K562 (cell line): ENCODE measurements at regions not wholly inside any gene's neighbourhood (a gene's known extent, or its start where the extent isn't known, plus 50 kb on each side); places are given as distances from the start of the nearest gene placed in this dataset.

Source experiments
- ATAC-seq: fragments of 200-7000 bp; cut with Tn5 transposase; 3 replicates; pipeline ENCODE4 v1.9.1; 2020; ENCODE audit warnings: moderate library complexity
- BruUV-seq: library from RNA; stranded (reverse); fragments of 400-500 nt; replicated peaks from 2 replicates; lab custom pipeline; 2021; lab: Mats Ljungman, UMichigan
- CTCF ChIA-PET: fragments of 300-600 bp; formaldehyde crosslinking; extraction: SDS; loops from one replicate; lab custom pipeline; 2021; ENCODE audit warnings: low intra/inter-chr PET ratio; lab: Yijun Ruan, JAX
- POLR2A ChIA-PET: fragments of 300-600, 350-650 bp; sonication (Branson Sonifier 250); formaldehyde crosslinking; extraction: SDS; loops from one replicate; lab custom pipeline; 2021; ENCODE audit warnings: antibody characterized with exemption, inconsistent platforms; lab: Yijun Ruan, JAX
- DNase-seq, 4 experiments: peaks; one replicate each; pipeline versions ENCODE4 v3.0.0 to v3.0.0-alpha.2; 2011 to 2018; ENCODE audit warnings: low spot score in 3 of 4, mixed read lengths in 3 of 4; ENCODE audit errors: extremely low read depth in 1 of 4
- FAIRE-seq: peaks from 2 replicates; lab custom pipeline; 2011; peaks lifted over from hg19 to GRCh38; lab: Jason Lieb, UNC
- H2AFZ ChIP-seq: 2 replicates; pipeline ENCODE4 v1.6.0; 2011; ENCODE audit warnings: low read depth, low read length, control low read depth, inconsistent platforms
- H3K27ac ChIP-seq: fragments of 200-600 bp; 3 replicates; pipeline ENCODE4 v1.8.0; 2011; ENCODE audit warnings: low read depth, mild to moderate bottlenecking, control low read depth, inconsistent platforms, low read length, moderate library complexity, mixed read lengths; ENCODE audit errors: extremely low read depth
- H3K27me3 ChIP-seq, 2 experiments: fragments of 300-600 bp in 1 of 2; 2 replicates in 1 of 2; 3 replicates in 1 of 2; pipeline versions ENCODE4 v1.6.0 to v1.8.0; 2011; ENCODE audit warnings: inconsistent platforms in 2 of 2, low read length in 2 of 2, mild to moderate bottlenecking in 1 of 2, mixed read lengths in 1 of 2, moderate library complexity in 1 of 2; ENCODE audit not compliant: control insufficient read depth in 2 of 2, insufficient read depth in 2 of 2
- H3K36me3 ChIP-seq: fragments of 300-600 bp; 3 replicates; pipeline ENCODE4 v1.8.0; 2011; ENCODE audit warnings: mild to moderate bottlenecking, low read length, inconsistent platforms; ENCODE audit not compliant: control insufficient read depth, insufficient read depth
- H3K4me1 ChIP-seq, 2 experiments: fragments of 200-600 bp in 1 of 2; replicated peaks in 1 of 2; 2 replicates in 1 of 2; 3 replicates in 1 of 2; pipeline versions ENCODE4 v1.5.1 to v1.8.0; 2011; ENCODE audit warnings: inconsistent platforms in 2 of 2, low read length in 2 of 2, mild to moderate bottlenecking in 1 of 2, mixed read lengths in 1 of 2, moderate library complexity in 1 of 2; ENCODE audit not compliant: control insufficient read depth in 2 of 2, insufficient read depth in 2 of 2
- H3K4me2 ChIP-seq: 2 replicates; pipeline ENCODE4 v1.6.1; 2011; ENCODE audit warnings: low read length, control low read depth, inconsistent platforms, mixed read lengths; ENCODE audit not compliant: insufficient read depth
- H3K4me3 ChIP-seq: fragments of 200-600 bp; sonication (generic), shearing (Covaris generic); 2 replicates; pipeline ENCODE4 v1.5.1; 2016; ENCODE audit warnings: control low read depth, inconsistent platforms
- H3K79me2 ChIP-seq: fragments of 200-600 bp; 3 replicates; pipeline ENCODE4 v1.8.0; 2011; ENCODE audit warnings: low read length, inconsistent platforms; ENCODE audit not compliant: control insufficient read depth, insufficient read depth
- H3K9ac ChIP-seq, 2 experiments: 2 replicates each; pipeline versions ENCODE4 v1.6.0 to v1.6.1; 2011; ENCODE audit warnings: low read depth in 2 of 2, low read length in 2 of 2, control low read depth in 1 of 2, inconsistent platforms in 1 of 2, mild to moderate bottlenecking in 1 of 2, mixed read lengths in 1 of 2; ENCODE audit not compliant: insufficient read depth in 1 of 2
- H3K9me1 ChIP-seq: one replicate; pipeline ENCODE4 v1.6.0; 2011; ENCODE audit warnings: inconsistent platforms, mild to moderate bottlenecking, low read length, moderate library complexity; ENCODE audit not compliant: control insufficient read depth, insufficient read depth
- H3K9me3 ChIP-seq: replicated peaks from 2 replicates; pipeline ENCODE4 v1.5.1; 2011; ENCODE audit warnings: low read depth, low read length, inconsistent platforms; ENCODE audit not compliant: control insufficient read depth, insufficient read depth
- H4K20me1 ChIP-seq: replicated peaks from 2 replicates; pipeline ENCODE4 v1.6.1; 2011; ENCODE audit warnings: low read length, inconsistent platforms, mixed read lengths; ENCODE audit not compliant: control insufficient read depth, insufficient read depth
- BMI1 ChIP-seq: fragments of 150-350 bp; IDR thresholded peaks from 2 replicates; pipeline ENCODE4 v1.6.1; 2014; ENCODE audit warnings: low read length
- BRF2 ChIP-seq: IDR thresholded peaks from 3 replicates; pipeline ENCODE4 v1.6.1; 2011; ENCODE audit warnings: borderline replicate concordance, mild to moderate bottlenecking; ENCODE audit not compliant: insufficient read length, insufficient read depth
- EGR1 ChIP-seq: fragments of 450-650 bp; conservative IDR thresholded peaks from 2 replicates; pipeline ENCODE4 v1.6.1; 2017; ENCODE audit warnings: mild to moderate bottlenecking
- ETS2 ChIP-seq: IDR thresholded peaks from 2 replicates; pipeline ENCODE4 v1.6.1; 2016; ENCODE audit warnings: borderline replicate concordance, missing genetic modification characterization, mild to moderate bottlenecking, moderate library complexity, missing compliant biosample characterization; ENCODE audit not compliant: poor library complexity, severe bottlenecking
- FOXM1 ChIP-seq, 2 experiments: fragments of 450-650 bp in 1 of 2; sonication (generic) in 1 of 2; formaldehyde crosslinking in 1 of 2; IDR thresholded peaks; 2 replicates each; pipeline versions ENCODE4 v1.6.1 to v1.9.0; 2017 to 2022; ENCODE audit warnings: low read depth in 2 of 2, mild to moderate bottlenecking in 2 of 2, missing genetic modification reagents in 1 of 2, moderate library complexity in 1 of 2
- RB1 ChIP-seq: fragments of 450-650 bp; IDR thresholded peaks from 2 replicates; pipeline ENCODE4 v1.6.1; 2017; ENCODE audit warnings: low read depth, mild to moderate bottlenecking
- SAFB ChIP-seq: fragments of 200-400 bp; formaldehyde crosslinking; IDR thresholded peaks from 2 replicates; pipeline ENCODE4 v1.6.1; 2017; ENCODE audit warnings: low read depth, low read length, borderline replicate concordance
- STAG1 ChIP-seq: sonication (generic); formaldehyde crosslinking; IDR thresholded peaks from 2 replicates; pipeline ENCODE4 v1.5.0; 2020; ENCODE audit warnings: missing genetic modification reagents, borderline replicate concordance
- ZNF280B ChIP-seq: fragments of 250-450 bp; sonication (Bioruptor Pico); IDR thresholded peaks from 2 replicates; pipeline ENCODE4 v1.5.1; 2021; ENCODE audit warnings: mild to moderate bottlenecking
- ZNF282 ChIP-seq: sonication (generic); formaldehyde crosslinking; IDR thresholded peaks from 2 replicates; pipeline ENCODE4 v1.8.1; 2023; ENCODE audit warnings: missing genetic modification reagents
- WGBS: fragments of 100-300 bp; shearing (Covaris generic); methylation state at CpG from one replicate; pipeline ENCODE4 v1.1.6; 2016; ENCODE audit warnings: low coverage, mixed read lengths; ENCODE audit not compliant: insufficient coverage; ENCODE audit errors: missing lambda C conversion rate; 5-methylcytosine and 5-hydroxymethylcytosine counted together
- in situ Hi-C: fragments of 300-500 bp; cut with MboI; formaldehyde crosslinking; loops from 4 replicates; pipeline ENCODE4 v1.15.0; 2018; ENCODE audit warnings: inconsistent platforms, mixed read lengths
- intact Hi-C: fragments of 100-400 bp; cut with micrococcal nuclease; formaldehyde crosslinking; loops from 2 replicates; pipeline ENCODE4 v1.14.2; 2022
- TF ChIP-seq, protein P1 (sequence below): fragments of 450-650 bp; IDR thresholded peaks from 2 replicates; pipeline ENCODE4 v1.6.1; 2018; ENCODE audit warnings: mild to moderate bottlenecking, low read depth; ENCODE audit not compliant: partially characterized antibody

GRCh38 chr2:188890755-188891154, 83.4 kb upstream of the COL3A1 start:
- ChIA-PET CTCF (no interaction called here), POLR2A (no interaction called here)
- Histone ChIP-seq H3K4me3 (no peak overlapping the region), H3K4me1 (no peaks in the 10 kb centered on the region), H3K9me1 (no peaks in the 10 kb centered on the region), H3K27me3 (no peaks in the 10 kb centered on the region), H3K9ac (no peak overlapping the region), H3K79me2 (no peaks in the 10 kb centered on the region), H2AFZ (no peak overlapping the region), H4K20me1 (no peaks in the 10 kb centered on the region), H3K36me3 (no peaks in the 10 kb centered on the region), H3K4me2 (no peak overlapping the region), H3K27ac (no peak overlapping the region), H3K9me3 (no peaks in the 10 kb centered on the region)
- intact Hi-C loops: no loop called here
- no peak for DNase-seq
- no peak for FAIRE-seq
- BruUV-seq: no TSS peak
- ATAC-seq: no peak
- in situ Hi-C loops: no loop called here
- no peak for TF ChIP-seq FOXM1 (IDR thresholded peaks at IDR 0.05; ENCODE audit: low read depth)
- no peak for TF ChIP-seq FOXM1 (CRISPR knock-in tag; IDR thresholded peaks at IDR 0.05; ENCODE audit: low read depth)
- TF ChIP-seq, protein P1, sequence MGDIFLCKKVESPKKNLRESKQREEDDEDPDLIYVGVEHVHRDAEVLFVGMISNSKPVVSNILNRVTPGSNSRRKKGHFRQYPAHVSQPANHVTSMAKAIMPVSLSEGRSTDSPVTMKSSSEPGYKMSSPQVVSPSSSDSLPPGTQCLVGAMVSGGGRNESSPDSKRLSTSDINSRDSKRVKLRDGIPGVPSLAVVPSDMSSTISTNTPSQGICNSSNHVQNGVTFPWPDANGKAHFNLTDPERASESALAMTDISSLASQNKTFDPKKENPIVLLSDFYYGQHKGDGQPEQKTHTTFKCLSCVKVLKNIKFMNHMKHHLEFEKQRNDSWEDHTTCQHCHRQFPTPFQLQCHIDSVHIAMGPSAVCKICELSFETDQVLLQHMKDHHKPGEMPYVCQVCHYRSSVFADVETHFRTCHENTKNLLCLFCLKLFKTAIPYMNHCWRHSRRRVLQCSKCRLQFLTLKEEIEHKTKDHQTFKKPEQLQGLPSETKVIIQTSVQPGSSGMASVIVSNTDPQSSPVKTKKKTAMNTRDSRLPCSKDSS: no peak
- no peak for TF ChIP-seq ETS2
- 3% methylated on average over 8 of the region's 13 CpGs for WGBS

DNA sequence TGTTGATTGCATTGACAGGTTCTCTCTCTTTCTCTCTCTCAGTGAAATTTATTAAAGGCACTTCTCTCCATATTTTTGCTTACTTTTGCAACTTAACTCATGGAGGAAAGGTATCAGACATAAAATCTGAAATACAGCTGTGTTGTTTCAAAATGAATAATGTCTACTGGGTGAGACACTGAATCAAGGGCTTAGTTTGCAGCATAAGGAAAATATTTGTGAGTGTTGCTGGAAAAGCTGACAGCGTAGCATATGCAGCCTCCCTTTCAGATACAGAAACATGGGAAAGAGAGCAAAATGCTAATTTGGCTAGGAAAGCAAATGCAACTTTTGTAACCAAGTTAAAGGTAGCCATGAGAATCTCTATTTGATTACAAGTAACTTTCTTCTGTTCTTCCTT, 81.5 kb upstream of the COL3A1 start:
- H3K36me3 ChIP-seq: no peaks in the 10 kb centered on the region
- no peaks in the 10 kb centered on the region for H3K9me1 ChIP-seq
- no peaks in the 10 kb centered on the region for H3K9me3 ChIP-seq
- no peak for FAIRE-seq
- no peak overlapping the region for H2AFZ ChIP-seq
- BruUV-seq: no TSS peak
- in situ Hi-C loops (no loop called here), intact Hi-C loops (no loop called here)
- no peak for ATAC-seq
- H3K27me3 ChIP-seq: no peaks in the 10 kb centered on the region
- H3K27ac ChIP-seq: no peak overlapping the region
- H3K9ac ChIP-seq: no peak overlapping the region
- ChIA-PET CTCF (no interaction called here), POLR2A (no interaction called here)
- no peaks in the 10 kb centered on the region for H3K4me1 ChIP-seq
- no peak overlapping the region for H3K4me3 ChIP-seq
- no peak for DNase-seq
- no peak overlapping the region for H3K4me2 ChIP-seq
- WGBS: 8% methylated on average over 1 of the region's 1 CpG
- no peaks in the 10 kb centered on the region for H3K79me2 ChIP-seq
- H4K20me1 ChIP-seq: no peaks in the 10 kb centered on the region
- TF ChIP-seq STAG1 (CRISPR knock-in tag) (no peak), ZNF280B (no peak), ZNF282 (CRISPR knock-in tag) (no peak), BMI1 (no peak), EGR1 (no peak), SAFB (no peak), RB1 (no peak), BRF2 (no peak)
